PC-3 (cell line): ENCODE measurements at regions not wholly inside any gene's neighbourhood (a gene's known extent, or its start where the extent isn't known, plus 50 kb on each side); places are given as distances from the start of the nearest gene placed in this dataset.

ENCODE experiments used
- ATAC-seq: fragments of 200-7000 bp; cut with Tn5 transposase; 2 replicates; pipeline ENCODE4 v1.9.1; 2020; ENCODE audit warnings: mild to moderate bottlenecking, moderate library complexity
- BruUV-seq: library from RNA; stranded (reverse); fragments of 400-500 nt; replicated peaks from 2 replicates; lab custom pipeline; 2021; lab: Mats Ljungman, UMichigan
- CTCF ChIA-PET: fragments of 300-600 bp; sonication (Branson Sonifier 250); formaldehyde crosslinking; loops from one replicate; lab custom pipeline; 2022; ENCODE audit warnings: antibody characterized with exemption; lab: Charles Lee
- POLR2A ChIA-PET: fragments of 300-600 bp; sonication (Branson Sonifier 250); formaldehyde crosslinking; loops from one replicate; lab custom pipeline; 2022; ENCODE audit warnings: antibody characterized with exemption; ENCODE audit not compliant: unreplicated experiment; lab: Charles Lee
- DNase-seq: peaks from one replicate; pipeline ENCODE4 v3.0.0-alpha.2; 2015
- H2AFZ ChIP-seq: fragments of 300-600 bp; sonication (generic); 2 replicates; pipeline ENCODE4 v1.6.0; 2016; ENCODE audit warnings: antibody characterized with exemption, low read length
- H3F3A ChIP-seq: fragments of 300-600 bp; sonication (generic); one replicate; pipeline ENCODE4 v1.6.0; 2017; ENCODE audit warnings: antibody characterized with exemption, low read length, control low read depth, mild to moderate bottlenecking; ENCODE audit not compliant: unreplicated experiment
- H3K27ac ChIP-seq: fragments of 300-600 bp; sonication (generic); 2 replicates; pipeline ENCODE4 v1.5.1; 2016; ENCODE audit warnings: mild to moderate bottlenecking, low read length
- H3K27me3 ChIP-seq: fragments of 300-600 bp; sonication (generic); 2 replicates; pipeline ENCODE4 v1.6.1; 2016; ENCODE audit warnings: low read length, mixed read lengths
- H3K36me3 ChIP-seq: fragments of 300-600 bp; sonication (generic); 2 replicates; pipeline ENCODE4 v1.6.1; 2016; ENCODE audit warnings: low read depth, mixed run types, low read length, mixed read lengths
- H3K4me1 ChIP-seq: fragments of 300-600 bp; sonication (generic); 2 replicates; pipeline ENCODE4 v1.5.1; 2016; ENCODE audit warnings: low read length; ENCODE audit not compliant: insufficient read depth
- H3K4me2 ChIP-seq: fragments of 300-600 bp; sonication (generic); 2 replicates; pipeline ENCODE4 v1.6.0; 2016; ENCODE audit warnings: low read length
- H3K4me3 ChIP-seq: fragments of 300-600 bp; sonication (generic); 2 replicates; pipeline ENCODE4 v1.5.1; 2016; ENCODE audit warnings: mild to moderate bottlenecking, low read length, mixed read lengths
- H3K79me2 ChIP-seq: fragments of 300-600 bp; sonication (generic); 2 replicates; pipeline ENCODE4 v1.6.1; 2017; ENCODE audit warnings: low read length, mixed read lengths
- H3K9ac ChIP-seq: fragments of 300-600 bp; sonication (generic); 2 replicates; pipeline ENCODE4 v1.6.0; 2016; ENCODE audit warnings: mild to moderate bottlenecking, low read length
- H3K9me2 ChIP-seq: fragments of 300-600 bp; sonication (generic); replicated peaks from 2 replicates; pipeline ENCODE4 v1.6.1; 2016; ENCODE audit warnings: mixed run types, low read length, mixed read lengths
- H3K9me3 ChIP-seq: fragments of 300-600 bp; sonication (generic); 2 replicates; pipeline ENCODE4 v1.6.1; 2016; ENCODE audit warnings: low read length, mixed read lengths
- H4K20me1 ChIP-seq: fragments of 300-600 bp; sonication (generic); 2 replicates; pipeline ENCODE4 v1.6.1; 2016; ENCODE audit warnings: low read length, mixed read lengths
- CTCF ChIP-seq: fragments of 300-600 bp; sonication (generic); conservative IDR thresholded peaks from 2 replicates; pipeline ENCODE4 v1.5.1; 2017; ENCODE audit warnings: antibody characterized with exemption, low read depth, mild to moderate bottlenecking, low read length
- EZH2 ChIP-seq: fragments of 300-600 bp; sonication (generic); IDR thresholded peaks from one replicate; pipeline ENCODE4 v1.6.1; 2017; ENCODE audit warnings: antibody characterized with exemption, mild to moderate bottlenecking, low read length; ENCODE audit not compliant: unreplicated experiment
- EZH2phosphoT487 ChIP-seq: fragments of 300-600 bp; sonication (generic); IDR thresholded peaks from 2 replicates; pipeline ENCODE4 v1.6.1; 2018; ENCODE audit warnings: mild to moderate bottlenecking, antibody characterized with exemption, low read length, borderline replicate concordance
- intact Hi-C: fragments of 100-400 bp; cut with micrococcal nuclease; formaldehyde crosslinking; loops from 2 replicates; pipeline ENCODE4 v1.9.0; 2023

- TF ChIP-seq EZH2 (no peak), CTCF (no peak), EZH2phosphoT487 (no peak)
- Histone ChIP-seq H3K9me2 (no peaks in the 10 kb centered on the region), H3K9ac (no peak overlapping the region), H3K4me1 (no peaks in the 10 kb centered on the region), H4K20me1 (no peaks in the 10 kb centered on the region), H3K79me2 (no peaks in the 10 kb centered on the region), H3K27me3 (no peaks in the 10 kb centered on the region), H3K4me3 (no peak overlapping the region), H3K4me2 (no peak overlapping the region), H3K9me3 (peaks cover 7% of the 10 kb centered on the region; the same call in 1 of the 2 replicates), H3K36me3 (no peaks in the 10 kb centered on the region), H3K27ac (no peak overlapping the region), H2AFZ (no peak overlapping the region), H3F3A (no peaks in the 10 kb centered on the region)
- intact Hi-C loops, result no loop called here
- no TSS peak for BruUV-seq
- ChIA-PET POLR2A (no interaction called here), CTCF (no interaction called here)
- no peak for ATAC-seq
- no peak for DNase-seq
Measured at GRCh38 chr18:10229458-10229857, 225.0 kb upstream of the APCDD1 start.

GRCh38 chr18:10230072-10230471, 224.4 kb upstream of the APCDD1 start:
- Histone ChIP-seq H2AFZ (no peak overlapping the region), H3K4me3 (no peak overlapping the region), H3K36me3 (no peaks in the 10 kb centered on the region), H3K9me2 (no peaks in the 10 kb centered on the region), H3K27me3 (no peaks in the 10 kb centered on the region), H4K20me1 (no peaks in the 10 kb centered on the region), H3K4me2 (no peak overlapping the region), H3K79me2 (no peaks in the 10 kb centered on the region), H3K27ac (no peak overlapping the region), H3K4me1 (0 out of 2 replicates have a peak, but pooled peaks cover 2% of the 10 kb centered on the region), H3F3A (no peaks in the 10 kb centered on the region), H3K9ac (no peak overlapping the region), H3K9me3 (peaks cover 7% of the 10 kb centered on the region; the same call in 1 of the 2 replicates)
- intact Hi-C loops, result no loop called here
- CTCF ChIA-PET, result no interaction called here
- TF ChIP-seq EZH2phosphoT487 (no peak), EZH2 (no peak), CTCF (peak; percentile 53; the same call in 1 of the 2 replicates)
- POLR2A ChIA-PET, result no interaction called here
- peak; percentile 64 for ATAC-seq
- BruUV-seq, result no TSS peak
- DNase-seq, result peak; percentile 86

DNA sequence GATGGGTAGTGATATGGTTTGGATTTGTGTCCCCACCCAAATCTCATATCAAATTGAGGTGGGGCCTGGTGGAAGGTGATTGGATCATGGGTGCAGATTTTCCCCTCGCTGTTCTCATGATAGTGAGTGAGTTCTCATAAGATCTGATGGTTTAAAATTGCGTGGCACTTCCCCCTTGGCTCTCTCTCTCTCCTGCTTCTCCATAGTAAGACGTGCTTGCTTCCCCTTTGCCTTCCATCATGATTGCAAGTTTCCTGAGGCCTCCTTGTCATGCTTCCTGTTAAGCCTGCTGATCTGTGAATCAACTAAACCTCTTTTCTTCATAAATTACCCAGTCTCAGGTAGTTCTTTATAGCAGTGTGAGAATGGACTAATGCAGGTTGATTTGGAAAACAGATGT, 223.2 kb upstream of the APCDD1 start:
- intact Hi-C loops, result no loop called here
- no peaks in the 10 kb centered on the region for H3K27me3 ChIP-seq

More for the DNA sequence above, 223.2 kb upstream of the APCDD1 start:
- Histone ChIP-seq H3K9ac (no peak overlapping the region), H3F3A (no peaks in the 10 kb centered on the region), H3K9me2 (no peaks in the 10 kb centered on the region), H2AFZ (no peak overlapping the region), H3K36me3 (no peaks in the 10 kb centered on the region), H3K9me3 (peaks cover 7% of the 10 kb centered on the region; the same call in 1 of the 2 replicates), H3K27ac (no peak overlapping the region), H4K20me1 (no peaks in the 10 kb centered on the region), H3K79me2 (no peaks in the 10 kb centered on the region), H3K4me1 (peaks cover 7% of the 10 kb centered on the region; the same call in 1 of the 2 replicates), H3K4me2 (no peak overlapping the region), H3K4me3 (no peak overlapping the region)
- BruUV-seq, result no TSS peak
- ATAC-seq, result no peak
- DNase-seq, result no peak
- POLR2A ChIA-PET, result no interaction called here
- CTCF ChIA-PET, result no interaction called here
- TF ChIP-seq CTCF, result no peak
- TF ChIP-seq EZH2phosphoT487, result no peak
- no peak for TF ChIP-seq EZH2
